SKM-1 (cell line): ENCODE measurements at regions not wholly inside any gene's neighbourhood (a gene's known extent, or its start where the extent isn't known, plus 50 kb on each side); places are given as distances from the start of the nearest gene placed in this dataset.

Experiments
- DNase-seq: peaks from one replicate; lab custom pipeline; 2025; ENCODE audit not compliant: unreplicated experiment; lab: John Stamatoyannopoulos, UW

- DNase-seq: no peak
These were observed 764.0 kb upstream of the LRRN3 start for GRCh38 chr7:110326966-110327365.

GRCh38 chr7:110336423-110336822 lies 754.5 kb upstream of the LRRN3 start:
- no peak for DNase-seq

- no peak for DNase-seq
These were observed 753.3 kb upstream of the LRRN3 start for GRCh38 chr7:110337646-110338045.

GRCh38 chr7:110347081-110347480 lies 743.8 kb upstream of the LRRN3 start:
- no peak for DNase-seq

GRCh38 chr7:110356438-110356837 lies 734.5 kb upstream of the LRRN3 start:
- no peak for DNase-seq

GRCh38 chr7:110358028-110358427 lies 732.9 kb upstream of the LRRN3 start:
- DNase-seq: no peak

- no peak for DNase-seq
These were observed 719.2 kb upstream of the LRRN3 start for GRCh38 chr7:110371709-110372108.

GRCh38 chr7:110372685-110373084 lies 718.2 kb upstream of the LRRN3 start:
- no peak for DNase-seq

GRCh38 chr7:110373416-110373815 lies 717.5 kb upstream of the LRRN3 start:
- no peak for DNase-seq

GRCh38 chr7:110373859-110374258 lies 717.1 kb upstream of the LRRN3 start:
- DNase-seq: no peak

- DNase-seq: no peak
These were observed 715.9 kb upstream of the LRRN3 start for GRCh38 chr7:110375068-110375467.

GRCh38 chr7:110382736-110383135 lies 708.2 kb upstream of the LRRN3 start:
- DNase-seq: no peak

- DNase-seq: no peak
These were observed 704.9 kb upstream of the LRRN3 start for GRCh38 chr7:110386006-110386405.

- no peak for DNase-seq
These were observed 704.0 kb upstream of the LRRN3 start for GRCh38 chr7:110386913-110387312.

GRCh38 chr7:110387689-110388088 lies 703.2 kb upstream of the LRRN3 start:
- no peak for DNase-seq

GRCh38 chr7:110388457-110388856 lies 702.5 kb upstream of the LRRN3 start:
- DNase-seq: no peak

- no peak for DNase-seq
These were observed 694.9 kb upstream of the LRRN3 start for GRCh38 chr7:110396021-110396420.

- no peak for DNase-seq
These were observed 692.8 kb upstream of the LRRN3 start for GRCh38 chr7:110397927-110398660.

GRCh38 chr7:110399421-110399820 lies 691.5 kb upstream of the LRRN3 start:
- no peak for DNase-seq

GRCh38 chr7:110400411-110400810 lies 690.5 kb upstream of the LRRN3 start:
- no peak for DNase-seq

GRCh38 chr7:110407242-110407641 lies 683.7 kb upstream of the LRRN3 start:
- no peak for DNase-seq

- DNase-seq: no peak
These were observed 683.2 kb upstream of the LRRN3 start for GRCh38 chr7:110407706-110408105.

GRCh38 chr7:110412614-110413013 lies 678.3 kb upstream of the LRRN3 start:
- no peak for DNase-seq
